WERI-Rb-1 (cell line): ENCODE measurements at regions not wholly inside any gene's neighbourhood (a gene's known extent, or its start where the extent isn't known, plus 50 kb on each side); places are given as distances from the start of the nearest gene placed in this dataset.

ENCODE experiments used
- DNase-seq: peaks from one replicate; pipeline ENCODE4 v3.0.0-alpha.2; 2020
- H3K27ac ChIP-seq: fragments of 250-450 bp; sonication (Bioruptor Pico); 2 replicates; pipeline ENCODE4 v1.5.1; 2020; ENCODE audit warnings: mild to moderate bottlenecking, moderate library complexity
- H3K27me3 ChIP-seq: fragments of 250-450 bp; sonication (Bioruptor Pico); 2 replicates; pipeline ENCODE4 v1.5.1; 2021; ENCODE audit warnings: mild to moderate bottlenecking, low read depth, moderate library complexity; ENCODE audit not compliant: insufficient read depth, severe bottlenecking
- H3K36me3 ChIP-seq: fragments of 250-450 bp; sonication (Bioruptor Pico); 2 replicates; pipeline ENCODE4 v1.5.1; 2020; ENCODE audit warnings: mild to moderate bottlenecking, moderate library complexity
- H3K4me3 ChIP-seq: 2 replicates; pipeline ENCODE4 v1.5.1; 2011; ENCODE audit warnings: low read depth, mild to moderate bottlenecking, control low read depth, low read length
- H3K9me3 ChIP-seq: fragments of 250-450 bp; sonication (Bioruptor Pico); 2 replicates; pipeline ENCODE4 v1.5.1; 2021; ENCODE audit warnings: mild to moderate bottlenecking, moderate library complexity; ENCODE audit not compliant: severe bottlenecking
- TF ChIP-seq, protein P1 (sequence below): IDR thresholded peaks from 2 replicates; pipeline ENCODE4 v1.5.1; 2011; ENCODE audit warnings: low read depth, mild to moderate bottlenecking, control low read depth, inconsistent platforms, low read length

DNA sequence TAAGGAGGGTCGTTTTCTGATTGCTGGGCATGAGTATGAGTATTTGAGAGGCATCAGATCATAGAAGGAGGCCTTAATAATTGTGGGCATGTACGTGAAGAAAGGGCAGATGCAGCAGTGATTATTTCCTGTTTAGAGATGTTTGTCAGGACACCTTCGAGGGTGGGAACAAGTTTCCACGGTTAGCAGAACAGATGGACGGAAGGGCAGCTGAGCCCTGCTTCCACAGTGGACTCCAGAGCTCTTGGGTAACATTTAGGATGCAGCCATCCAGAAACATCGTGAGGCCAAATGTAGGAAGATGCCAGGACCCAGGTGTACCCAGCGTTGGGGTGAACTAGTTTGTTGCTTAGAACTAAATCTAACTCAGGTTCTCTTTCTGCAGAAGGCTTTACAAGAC, 231.3 kb upstream of the FAT1 start:
- no peak overlapping the region for H3K4me3 ChIP-seq

GRCh38 chr4:186957952-186958555, 234.4 kb upstream of the FAT1 start:
- no peak overlapping the region for H3K27ac ChIP-seq
- no peak overlapping the region for H3K4me3 ChIP-seq
- no peaks in the 10 kb centered on the region for H3K36me3 ChIP-seq
- no peak for DNase-seq
- no peaks in the 10 kb centered on the region for H3K9me3 ChIP-seq
- H3K27me3 ChIP-seq = peaks cover 58% of the 10 kb centered on the region
- TF ChIP-seq, protein P1, sequence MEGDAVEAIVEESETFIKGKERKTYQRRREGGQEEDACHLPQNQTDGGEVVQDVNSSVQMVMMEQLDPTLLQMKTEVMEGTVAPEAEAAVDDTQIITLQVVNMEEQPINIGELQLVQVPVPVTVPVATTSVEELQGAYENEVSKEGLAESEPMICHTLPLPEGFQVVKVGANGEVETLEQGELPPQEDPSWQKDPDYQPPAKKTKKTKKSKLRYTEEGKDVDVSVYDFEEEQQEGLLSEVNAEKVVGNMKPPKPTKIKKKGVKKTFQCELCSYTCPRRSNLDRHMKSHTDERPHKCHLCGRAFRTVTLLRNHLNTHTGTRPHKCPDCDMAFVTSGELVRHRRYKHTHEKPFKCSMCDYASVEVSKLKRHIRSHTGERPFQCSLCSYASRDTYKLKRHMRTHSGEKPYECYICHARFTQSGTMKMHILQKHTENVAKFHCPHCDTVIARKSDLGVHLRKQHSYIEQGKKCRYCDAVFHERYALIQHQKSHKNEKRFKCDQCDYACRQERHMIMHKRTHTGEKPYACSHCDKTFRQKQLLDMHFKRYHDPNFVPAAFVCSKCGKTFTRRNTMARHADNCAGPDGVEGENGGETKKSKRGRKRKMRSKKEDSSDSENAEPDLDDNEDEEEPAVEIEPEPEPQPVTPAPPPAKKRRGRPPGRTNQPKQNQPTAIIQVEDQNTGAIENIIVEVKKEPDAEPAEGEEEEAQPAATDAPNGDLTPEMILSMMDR = no peak

More for the DNA sequence above, 231.3 kb upstream of the FAT1 start:
- no peaks in the 10 kb centered on the region for H3K36me3 ChIP-seq
- peaks cover 89% of the 10 kb centered on the region for H3K27me3 ChIP-seq
- no peaks in the 10 kb centered on the region for H3K9me3 ChIP-seq
- H3K27ac ChIP-seq = no peak overlapping the region
- TF ChIP-seq, protein P1 = no peak
- DNase-seq = no peak

DNA sequence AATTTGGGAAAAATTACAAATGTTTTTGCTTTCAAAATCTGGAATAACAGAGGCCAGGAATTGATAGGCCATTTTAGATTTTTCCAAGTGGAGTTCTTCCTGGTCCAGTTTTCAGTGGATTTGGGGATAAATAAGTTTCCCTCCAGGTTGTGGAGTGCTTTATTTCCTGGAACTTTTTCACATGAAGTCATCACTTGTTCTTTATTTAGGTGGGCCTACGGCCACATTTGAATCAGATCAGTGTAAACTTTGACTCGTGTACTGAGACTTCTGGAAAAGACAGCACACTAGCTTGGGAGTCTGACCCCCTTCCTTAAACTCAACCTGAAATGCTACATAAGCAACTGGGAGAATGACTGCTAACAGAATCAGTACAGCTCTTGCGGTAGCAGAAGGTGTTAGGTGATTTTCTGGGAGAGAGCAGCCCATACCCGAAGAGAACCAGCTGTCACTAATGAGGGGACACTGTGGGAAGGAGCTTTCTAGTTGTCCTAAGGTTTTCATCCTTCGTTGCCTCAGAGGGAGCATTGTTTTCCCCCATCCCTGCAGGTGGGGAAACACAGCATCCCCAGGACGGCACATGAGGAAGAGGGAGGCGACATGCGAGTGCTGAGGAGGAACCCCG, 235.2 kb upstream of the FAT1 start:
- no peak overlapping the region for H3K4me3 ChIP-seq
- no peaks in the 10 kb centered on the region for H3K9me3 ChIP-seq
- H3K27ac ChIP-seq = no peak overlapping the region
- no peak for DNase-seq
- TF ChIP-seq, protein P1 = no peak
- H3K27me3 ChIP-seq = peaks cover 50% of the 10 kb centered on the region
- no peaks in the 10 kb centered on the region for H3K36me3 ChIP-seq

DNA sequence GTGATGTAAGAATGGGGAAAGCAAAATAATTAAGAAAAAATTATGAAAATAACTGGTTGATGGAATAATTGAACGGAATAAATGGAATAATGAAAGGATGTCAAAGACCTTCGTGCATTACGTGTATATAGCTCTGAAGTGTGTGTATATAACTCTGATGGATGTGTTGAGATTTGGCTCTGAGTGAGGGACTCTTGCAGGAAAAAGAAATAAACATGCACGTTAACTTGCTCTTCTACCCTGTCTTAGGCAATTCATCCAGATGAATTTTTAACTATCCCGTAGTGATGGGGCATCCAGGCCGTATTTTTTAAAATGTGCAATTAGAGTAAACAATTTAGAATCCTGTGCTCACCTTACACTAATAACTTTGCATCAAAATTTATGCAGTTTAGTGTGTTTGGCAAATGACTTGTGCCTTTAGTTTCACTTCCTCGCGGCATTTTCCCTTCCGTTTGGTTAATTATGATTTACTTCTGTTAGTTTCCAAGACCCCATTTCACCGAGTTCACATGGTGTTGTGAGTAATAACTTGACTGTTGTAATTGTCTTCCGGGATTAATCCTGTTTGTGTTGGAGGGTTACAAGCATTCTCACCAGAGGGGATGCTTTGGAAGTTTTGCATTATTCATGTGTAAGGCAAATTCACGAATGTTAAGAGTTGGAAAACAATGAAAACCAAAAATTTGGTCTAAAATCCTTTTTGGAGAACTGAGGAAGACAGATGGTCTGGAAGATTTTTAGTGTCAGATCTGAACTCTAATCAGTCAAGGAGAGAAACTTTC, 256.5 kb upstream of the FAT1 start:
- TF ChIP-seq, protein P1 = no peak

GRCh38 chr4:186981161-186981560, 257.5 kb upstream of the FAT1 start:
- DNase-seq = no peak
- no peaks in the 10 kb centered on the region for H3K9me3 ChIP-seq
- H3K27ac ChIP-seq = no peak overlapping the region
- peaks cover 85% of the 10 kb centered on the region for H3K27me3 ChIP-seq
- no peaks in the 10 kb centered on the region for H3K36me3 ChIP-seq
- TF ChIP-seq, protein P1 = no peak
- H3K4me3 ChIP-seq = no peak overlapping the region

More for the DNA sequence above, 256.5 kb upstream of the FAT1 start:
- no peak overlapping the region for H3K27ac ChIP-seq
- H3K9me3 ChIP-seq = no peaks in the 10 kb centered on the region
- H3K4me3 ChIP-seq = no peak overlapping the region
- no peaks in the 10 kb centered on the region for H3K36me3 ChIP-seq
- no peak for DNase-seq
- H3K27me3 ChIP-seq = peaks cover 91% of the 10 kb centered on the region
